H1 (cell line): ENCODE measurements at regions not wholly inside any gene's neighbourhood (a gene's known extent, or its start where the extent isn't known, plus 50 kb on each side); places are given as distances from the start of the nearest gene placed in this dataset.

Source experiments
- CTCF ChIA-PET: fragments of 300-600 bp; sonication (Branson Sonifier 250); formaldehyde crosslinking; loops from one replicate; lab custom pipeline; 2021; ENCODE audit not compliant: partially characterized antibody; lab: Charles Lee
- POLR2A ChIA-PET: fragments of 300-600 bp; sonication (Branson Sonifier 250); formaldehyde crosslinking; loops from one replicate; lab custom pipeline; 2021; ENCODE audit warnings: inconsistent platforms; ENCODE audit not compliant: partially characterized antibody; lab: Charles Lee
- DNase-seq, 2 experiments: peaks; one replicate each; pipeline versions ENCODE4 v3.0.0 to v3.0.0-alpha.2; 2010 to 2022; ENCODE audit warnings: low spot score in 2 of 2, low read depth in 1 of 2, mixed read lengths in 1 of 2
- FAIRE-seq: peaks from 2 replicates; lab custom pipeline; 2011; peaks lifted over from hg19 to GRCh38; lab: Jason Lieb, UNC
- H2AFZ ChIP-seq: 2 replicates; pipeline ENCODE4 v1.8.1; 2012; ENCODE audit warnings: low read length, inconsistent platforms
- H2AK5ac ChIP-seq: 2 replicates; pipeline ENCODE4 v1.6.1; 2013; ENCODE audit warnings: low read depth, low read length
- H2BK120ac ChIP-seq: replicated peaks from 2 replicates; pipeline ENCODE3; 2013; ENCODE audit warnings: low read depth, low read length, inconsistent platforms
- H2BK12ac ChIP-seq: 2 replicates; pipeline ENCODE4 v1.6.1; 2013; ENCODE audit warnings: low read depth, low read length
- H2BK15ac ChIP-seq: 2 replicates; pipeline ENCODE4 v1.6.1; 2013; ENCODE audit warnings: low read length
- H2BK20ac ChIP-seq: 2 replicates; pipeline ENCODE4 v1.6.1; 2013; ENCODE audit warnings: low read length
- H2BK5ac ChIP-seq: 2 replicates; pipeline ENCODE4 v1.6.1; 2013; ENCODE audit warnings: low read depth, low read length
- H3K14ac ChIP-seq: 2 replicates; pipeline ENCODE4 v1.6.1; 2013; ENCODE audit warnings: inconsistent platforms; ENCODE audit not compliant: insufficient read length
- H3K18ac ChIP-seq: 2 replicates; pipeline ENCODE4 v1.6.1; 2013; ENCODE audit warnings: low read length; ENCODE audit errors: extremely low read depth
- H3K23ac ChIP-seq: 2 replicates; pipeline ENCODE4 v1.6.1; 2013; ENCODE audit warnings: inconsistent platforms; ENCODE audit not compliant: insufficient read length
- H3K23me2 ChIP-seq: 2 replicates; pipeline ENCODE4 v1.6.1; 2013; ENCODE audit warnings: low read depth, low read length
- H3K27ac ChIP-seq: 2 replicates; pipeline ENCODE4 v1.6.1; 2011; ENCODE audit warnings: low read depth, low read length, inconsistent platforms
- H3K27me3 ChIP-seq, 4 experiments: replicated peaks in 1 of 4; 1 replicate in 1 of 4; 2 replicates in 3 of 4; pipeline versions ENCODE4 v1.6.1 to v1.8.1; 2011 to 2013; ENCODE audit warnings: low read length in 3 of 4, mild to moderate bottlenecking in 3 of 4, inconsistent platforms in 2 of 4, mixed read lengths in 2 of 4, moderate library complexity in 1 of 4; ENCODE audit not compliant: control insufficient read depth in 3 of 4, insufficient read depth in 3 of 4; ENCODE audit errors: extremely low read depth in 1 of 4
- H3K36me3 ChIP-seq, 4 experiments: 2 replicates each; pipeline versions ENCODE4 v1.6.1 to v1.8.1; 2011 to 2013; ENCODE audit warnings: mild to moderate bottlenecking in 4 of 4, low read length in 3 of 4, moderate library complexity in 2 of 4, control low read depth in 1 of 4, inconsistent platforms in 1 of 4; ENCODE audit not compliant: insufficient read depth in 4 of 4, control insufficient read depth in 2 of 4
- H3K4ac ChIP-seq: replicated peaks from 2 replicates; pipeline ENCODE3; 2013; ENCODE audit warnings: low read length, low read depth, mixed read lengths, inconsistent platforms; ENCODE audit not compliant: insufficient read length
- H3K4me1 ChIP-seq, 4 experiments: replicated peaks in 1 of 4; 1 replicate in 1 of 4; 2 replicates in 3 of 4; pipeline versions ENCODE4 v1.6.1 to v1.8.1; 2011 to 2013; ENCODE audit warnings: low read length in 3 of 4, inconsistent platforms in 2 of 4, mixed read lengths in 1 of 4; ENCODE audit not compliant: insufficient read depth in 4 of 4, control insufficient read depth in 3 of 4
- H3K4me2 ChIP-seq, 2 experiments: 2 replicates each; pipeline versions ENCODE4 v1.6.1 to v1.8.1; 2011 to 2013; ENCODE audit warnings: low read depth in 2 of 2, low read length in 2 of 2, control low read depth in 1 of 2, inconsistent platforms in 1 of 2, mild to moderate bottlenecking in 1 of 2; ENCODE audit not compliant: insufficient read depth in 1 of 2
- H3K4me3 ChIP-seq, 4 experiments: fragments of 200-600, 300-600 bp in 1 of 4; sonication (generic), shearing (Covaris generic), sonication (Bioruptor Twin) in 1 of 4; 2 replicates each; pipeline versions ENCODE4 v1.5.1 to v1.8.1; 2011 to 2016; ENCODE audit warnings: low read length in 4 of 4, low read depth in 3 of 4, control low read depth in 2 of 4, inconsistent platforms in 2 of 4, mild to moderate bottlenecking in 2 of 4, mixed read lengths in 1 of 4, moderate library complexity in 1 of 4; ENCODE audit not compliant: insufficient read depth in 2 of 4; ENCODE audit errors: extremely low read depth in 1 of 4
- H3K56ac ChIP-seq: replicated peaks from 2 replicates; pipeline ENCODE3; 2013; ENCODE audit warnings: low read depth, mild to moderate bottlenecking, mixed read lengths, low read length, inconsistent platforms; ENCODE audit not compliant: insufficient read length
- H3K79me1 ChIP-seq: 2 replicates; pipeline ENCODE4 v1.6.1; 2013; ENCODE audit warnings: low read depth, low read length, control low read depth
- H3K79me2 ChIP-seq, 2 experiments: 2 replicates each; pipeline versions ENCODE4 v1.6.1 to v1.8.1; 2012 to 2013; ENCODE audit warnings: low read length in 2 of 2, mild to moderate bottlenecking in 2 of 2, inconsistent platforms in 1 of 2; ENCODE audit not compliant: insufficient read depth in 2 of 2, control insufficient read depth in 1 of 2
- H3K9ac ChIP-seq, 4 experiments: replicated peaks in 1 of 4; 1 replicate in 1 of 4; 2 replicates in 3 of 4; pipeline versions ENCODE4 v1.6.1 to v1.8.1; 2011 to 2013; ENCODE audit warnings: low read depth in 3 of 4, low read length in 3 of 4, control low read depth in 2 of 4, mild to moderate bottlenecking in 2 of 4, moderate library complexity in 2 of 4, inconsistent platforms in 1 of 4; ENCODE audit errors: extremely low read depth in 1 of 4
- H3K9me3 ChIP-seq, 2 experiments: 2 replicates each; pipeline versions ENCODE4 v1.6.1 to v1.8.1; 2012 to 2013; ENCODE audit warnings: mild to moderate bottlenecking in 2 of 2, moderate library complexity in 2 of 2, control low read depth in 1 of 2, inconsistent platforms in 1 of 2, low read depth in 1 of 2, low read length in 1 of 2, mixed read lengths in 1 of 2; ENCODE audit not compliant: insufficient read depth in 2 of 2
- H4K20me1 ChIP-seq, 2 experiments: replicated peaks in 1 of 2; 2 replicates each; pipeline versions ENCODE3 to v1.8.1; 2011 to 2013; ENCODE audit warnings: inconsistent platforms in 2 of 2, low read length in 2 of 2, mild to moderate bottlenecking in 1 of 2; ENCODE audit not compliant: insufficient read depth in 2 of 2, control insufficient read depth in 1 of 2
- H4K5ac ChIP-seq: 2 replicates; pipeline ENCODE4 v1.6.1; 2013; ENCODE audit warnings: low read length, low read depth, mixed read lengths, inconsistent platforms; ENCODE audit not compliant: insufficient read length
- H4K8ac ChIP-seq: 2 replicates; pipeline ENCODE4 v1.8.0; 2013; ENCODE audit warnings: mild to moderate bottlenecking, moderate library complexity, low read length, inconsistent platforms; ENCODE audit not compliant: insufficient read depth; ENCODE audit errors: extremely low read depth
- H4K91ac ChIP-seq: replicated peaks from 2 replicates; pipeline ENCODE3; 2013; ENCODE audit warnings: low read length, mixed read lengths, inconsistent platforms; ENCODE audit not compliant: insufficient read length
- CEBPB ChIP-seq: IDR thresholded peaks from 2 replicates; pipeline ENCODE4 v1.6.1; 2012; ENCODE audit warnings: low read depth, low read length
- CTBP2 ChIP-seq: IDR thresholded peaks from 2 replicates; pipeline ENCODE4 v1.7.0; 2011; ENCODE audit warnings: borderline replicate concordance, mild to moderate bottlenecking, moderate library complexity, mixed read lengths, low read length; ENCODE audit not compliant: insufficient read depth, insufficient read length
- MAFK ChIP-seq: IDR thresholded peaks from 2 replicates; pipeline ENCODE4 v1.6.1; 2012; ENCODE audit warnings: low read depth, mild to moderate bottlenecking, improper control_type of control experiment, low read length
- WGBS, 2 experiments: shearing (Covaris generic) in 1 of 2; methylation state at CpG; one replicate each; pipeline versions ENCODE4 v1.1.6 to v1.1.7; 2013 to 2015; ENCODE audit warnings: low lambda C conversion rate in 2 of 2, mixed read lengths in 2 of 2, inconsistent platforms in 1 of 2, low coverage in 1 of 2, missing lambda C conversion rate in 1 of 2; ENCODE audit not compliant: insufficient replicate concordance in 2 of 2, insufficient coverage in 1 of 2, insufficient read length in 1 of 2; ENCODE audit errors: extremely low coverage in 1 of 2, missing lambda C conversion rate in 1 of 2; 5-methylcytosine and 5-hydroxymethylcytosine counted together
- TF ChIP-seq, protein P1 (sequence below): IDR thresholded peaks from 2 replicates; pipeline ENCODE4 v1.6.1; 2011; ENCODE audit warnings: low read length, improper control_type of control experiment

DNA sequence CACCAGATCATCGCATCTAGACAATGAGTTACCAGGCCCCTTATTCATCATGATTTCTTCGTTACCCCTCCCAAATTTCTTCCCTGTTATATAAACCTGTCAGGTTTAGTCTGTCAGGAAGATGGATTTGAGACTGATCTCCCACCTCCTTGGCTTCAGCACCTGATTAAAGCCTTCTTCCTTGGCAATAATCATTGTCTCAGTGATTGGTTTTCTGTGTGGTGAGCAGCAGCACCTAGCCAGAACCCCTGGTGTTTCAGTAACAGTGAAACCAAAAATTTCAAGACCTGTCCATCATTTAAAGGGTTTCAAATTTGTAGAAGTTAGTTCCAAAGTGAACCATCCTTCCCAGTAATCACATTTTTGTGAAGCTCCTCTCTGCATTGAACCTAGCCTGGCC is 209.8 kb upstream of the GJE1 start:
- no peak overlapping the region for H4K8ac ChIP-seq
- ChIA-PET POLR2A (no interaction called here), CTCF (no interaction called here)
- no peak overlapping the region for H2AK5ac ChIP-seq
- no peak overlapping the region for H2AFZ ChIP-seq
- H3K79me1 ChIP-seq, result no peaks in the 10 kb centered on the region
- H3K9me3 ChIP-seq, result 0 out of 4 replicates have a peak, but pooled peaks cover 5 to 6% of the 10 kb centered on the region in 2 experiments
- no peak overlapping the region for H3K4me2 ChIP-seq
- no peak for DNase-seq
- no peaks in the 10 kb centered on the region for H3K4me1 ChIP-seq
- H3K14ac ChIP-seq, result no peak overlapping the region
- 96% methylated on average over 2 of the region's 2 CpGs; no CpG with 5 or more reads in 1 of the 2 experiments for WGBS, 2 experiments
- H2BK12ac ChIP-seq, result no peak overlapping the region
- H3K4ac ChIP-seq, result no peak overlapping the region
- H3K23me2 ChIP-seq, result no peaks in the 10 kb centered on the region
- H2BK20ac ChIP-seq, result no peak overlapping the region
- H4K91ac ChIP-seq, result no peak overlapping the region
- H3K4me3 ChIP-seq, result no peak overlapping the region
- H2BK15ac ChIP-seq, result no peak overlapping the region
- H3K56ac ChIP-seq, result no peak overlapping the region
- H3K23ac ChIP-seq, result no peak overlapping the region
- no peak overlapping the region for H3K27ac ChIP-seq
- H3K27me3 ChIP-seq, result no peaks in the 10 kb centered on the region
- H2BK5ac ChIP-seq, result no peak overlapping the region
- no peaks in the 10 kb centered on the region for H3K36me3 ChIP-seq
- H3K79me2 ChIP-seq, result no peaks in the 10 kb centered on the region
- H3K9ac ChIP-seq, result no peak overlapping the region
- H4K5ac ChIP-seq, result no peak overlapping the region
- H2BK120ac ChIP-seq, result no peak overlapping the region
- no peak for FAIRE-seq
- H3K18ac ChIP-seq, result no peak overlapping the region
- no peaks in the 10 kb centered on the region for H4K20me1 ChIP-seq
- TF ChIP-seq, protein P1, sequence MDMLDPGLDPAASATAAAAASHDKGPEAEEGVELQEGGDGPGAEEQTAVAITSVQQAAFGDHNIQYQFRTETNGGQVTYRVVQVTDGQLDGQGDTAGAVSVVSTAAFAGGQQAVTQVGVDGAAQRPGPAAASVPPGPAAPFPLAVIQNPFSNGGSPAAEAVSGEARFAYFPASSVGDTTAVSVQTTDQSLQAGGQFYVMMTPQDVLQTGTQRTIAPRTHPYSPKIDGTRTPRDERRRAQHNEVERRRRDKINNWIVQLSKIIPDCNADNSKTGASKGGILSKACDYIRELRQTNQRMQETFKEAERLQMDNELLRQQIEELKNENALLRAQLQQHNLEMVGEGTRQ, result no peak
- TF ChIP-seq MAFK (no peak), CEBPB (no peak), CTBP2 (no peak)
